H9 (cell line): ENCODE measurements at regions not wholly inside any gene's neighbourhood (a gene's known extent, or its start where the extent isn't known, plus 50 kb on each side); places are given as distances from the start of the nearest gene placed in this dataset.

Source experiments
- DNase-seq: peaks from one replicate; pipeline ENCODE4 v3.0.0-alpha.2; 2017
- H2AFZ ChIP-seq: one replicate; pipeline ENCODE4 v1.6.1; 2013; ENCODE audit warnings: mild to moderate bottlenecking, low read length, control low read depth, moderate library complexity
- H2AK5ac ChIP-seq: 2 replicates; pipeline ENCODE4 v1.6.1; 2013; ENCODE audit warnings: low read length, control low read depth, mixed read lengths; ENCODE audit not compliant: insufficient read length
- H2BK120ac ChIP-seq: one replicate; pipeline ENCODE4 v1.6.1; 2013; ENCODE audit warnings: low read depth, mild to moderate bottlenecking, low read length, control low read depth, inconsistent platforms; ENCODE audit not compliant: poor library complexity, severe bottlenecking
- H2BK12ac ChIP-seq: 2 replicates; pipeline ENCODE4 v1.6.1; 2013; ENCODE audit warnings: low read length, control low read depth, mixed read lengths, low read depth; ENCODE audit not compliant: insufficient read length
- H2BK15ac ChIP-seq: 2 replicates; pipeline ENCODE4 v1.6.1; 2013; ENCODE audit warnings: low read depth, low read length, control low read depth
- H2BK20ac ChIP-seq: one replicate; pipeline ENCODE4 v1.6.1; 2013; ENCODE audit warnings: low read depth, mild to moderate bottlenecking, low read length, control low read depth, inconsistent platforms; ENCODE audit not compliant: poor library complexity, severe bottlenecking
- H2BK5ac ChIP-seq: 2 replicates; pipeline ENCODE4 v1.6.1; 2013; ENCODE audit warnings: low read length, control low read depth, mixed read lengths; ENCODE audit not compliant: insufficient read length
- H3K14ac ChIP-seq: 2 replicates; pipeline ENCODE4 v1.6.1; 2013; ENCODE audit warnings: low read length, control low read depth; ENCODE audit not compliant: insufficient read depth
- H3K18ac ChIP-seq: 2 replicates; pipeline ENCODE4 v1.6.1; 2013; ENCODE audit warnings: low read depth, mild to moderate bottlenecking, mixed read lengths, low read length, control low read depth; ENCODE audit not compliant: insufficient read length
- H3K23ac ChIP-seq: 2 replicates; pipeline ENCODE4 v1.6.1; 2013; ENCODE audit warnings: low read length, control low read depth, mixed read lengths, low read depth; ENCODE audit not compliant: insufficient read length
- H3K23me2 ChIP-seq: 2 replicates; pipeline ENCODE4 v1.6.1; 2013; ENCODE audit warnings: low read depth, mild to moderate bottlenecking, mixed read lengths, low read length, control low read depth; ENCODE audit not compliant: insufficient read length, poor library complexity, severe bottlenecking
- H3K27ac ChIP-seq: 2 replicates; pipeline ENCODE4 v1.5.1; 2013; ENCODE audit warnings: low read length, control low read depth, mixed read lengths, low read depth; ENCODE audit not compliant: insufficient read length
- H3K27me3 ChIP-seq: 2 replicates; pipeline ENCODE4 v1.6.1; 2013; ENCODE audit warnings: low read length, control low read depth, inconsistent platforms; ENCODE audit not compliant: insufficient read depth
- H3K4ac ChIP-seq: 2 replicates; pipeline ENCODE4 v1.6.1; 2013; ENCODE audit warnings: low read depth, mild to moderate bottlenecking, control low read depth, inconsistent platforms, low read length, moderate library complexity
- H3K4me1 ChIP-seq: 2 replicates; pipeline ENCODE4 v1.6.1; 2013; ENCODE audit warnings: low read length, control low read depth, inconsistent platforms; ENCODE audit not compliant: insufficient read depth
- H3K4me2 ChIP-seq: 2 replicates; pipeline ENCODE4 v1.6.1; 2013; ENCODE audit warnings: low read length, control low read depth, mixed read lengths; ENCODE audit not compliant: insufficient read length, insufficient read depth
- H3K56ac ChIP-seq: 2 replicates; pipeline ENCODE4 v1.6.1; 2013; ENCODE audit warnings: low read depth, mild to moderate bottlenecking, mixed read lengths, low read length, control low read depth; ENCODE audit not compliant: insufficient read length
- H3K79me1 ChIP-seq: 2 replicates; pipeline ENCODE4 v1.6.1; 2013; ENCODE audit warnings: low read depth, mild to moderate bottlenecking, moderate library complexity, low read length, control low read depth, inconsistent platforms; ENCODE audit not compliant: insufficient read depth, poor library complexity, severe bottlenecking
- H3K79me2 ChIP-seq: 2 replicates; pipeline ENCODE4 v1.6.1; 2013; ENCODE audit warnings: low read length, control low read depth, inconsistent platforms; ENCODE audit not compliant: insufficient read depth
- H3K9ac ChIP-seq: 2 replicates; pipeline ENCODE4 v1.6.1; 2013; ENCODE audit warnings: low read length, control low read depth, mixed read lengths; ENCODE audit not compliant: insufficient read length; ENCODE audit errors: extremely low read depth
- H3K9me3 ChIP-seq: one replicate; pipeline ENCODE4 v1.6.1; 2013; ENCODE audit warnings: low read depth, low read length, inconsistent platforms; ENCODE audit not compliant: control insufficient read depth
- H3T11ph ChIP-seq: one replicate; pipeline ENCODE4 v1.6.1; 2013; ENCODE audit warnings: mild to moderate bottlenecking, low read length, control low read depth, inconsistent platforms
- H4K20me1 ChIP-seq: one replicate; pipeline ENCODE4 v1.6.1; 2013; ENCODE audit not compliant: control insufficient read depth, insufficient read length, insufficient read depth
- H4K5ac ChIP-seq: 2 replicates; pipeline ENCODE4 v1.6.1; 2013; ENCODE audit warnings: low read depth, mild to moderate bottlenecking, mixed read lengths, low read length, control low read depth; ENCODE audit not compliant: insufficient read length
- H4K8ac ChIP-seq: replicated peaks from 2 replicates; pipeline ENCODE4 v1.6.1; 2013; ENCODE audit warnings: low read length, control low read depth, mixed read lengths, low read depth; ENCODE audit not compliant: insufficient read length
- H4K91ac ChIP-seq: 2 replicates; pipeline ENCODE4 v1.6.1; 2013; ENCODE audit warnings: low read depth, mild to moderate bottlenecking, moderate library complexity, mixed read lengths, low read length, control low read depth; ENCODE audit not compliant: insufficient read length
- H3K27ac Mint-ChIP-seq, 3 experiments: 2 replicates in 2 of 3; 3 replicates in 1 of 3; pipeline ENCODE4 v1.8.0; 2020 to 2021; ENCODE audit warnings: mixed read lengths in 3 of 3, mild to moderate bottlenecking in 1 of 3, moderate library complexity in 1 of 3
- H3K27me3 Mint-ChIP-seq: 2 replicates; pipeline ENCODE4 v1.8.0; 2021; ENCODE audit warnings: low read depth, mild to moderate bottlenecking, moderate library complexity, mixed read lengths
- H3K36me3 Mint-ChIP-seq, 3 experiments: 2 replicates in 2 of 3; 3 replicates in 1 of 3; pipeline ENCODE4 v1.8.0; 2020 to 2021; ENCODE audit warnings: low read depth in 3 of 3, mixed read lengths in 3 of 3; ENCODE audit not compliant: insufficient read depth in 1 of 3
- H3K4me1 Mint-ChIP-seq, 2 experiments: 2 replicates each; pipeline ENCODE4 v1.8.0; 2020; ENCODE audit warnings: mixed read lengths in 2 of 2
- H3K4me3 Mint-ChIP-seq, 2 experiments: 2 replicates in 1 of 2; 3 replicates in 1 of 2; pipeline ENCODE4 v1.8.0; 2020 to 2021; ENCODE audit warnings: mild to moderate bottlenecking in 2 of 2, mixed read lengths in 2 of 2, moderate library complexity in 1 of 2
- H3K9me3 Mint-ChIP-seq, 2 experiments: 2 replicates in 1 of 2; 3 replicates in 1 of 2; pipeline ENCODE4 v1.8.0; 2020; ENCODE audit warnings: mild to moderate bottlenecking in 2 of 2, mixed read lengths in 2 of 2, moderate library complexity in 1 of 2
- WGBS: extraction: QIAGEN DNeasy Blood & Tissue Kit; methylation state at CpG from one replicate; pipeline ENCODE4 v1.1.7; 2013; ENCODE audit warnings: missing lambda C conversion rate, low lambda C conversion rate, mixed read lengths; ENCODE audit not compliant: insufficient read length; ENCODE audit errors: extremely low coverage; 5-methylcytosine and 5-hydroxymethylcytosine counted together
- TF ChIP-seq, protein P1 (sequence below): fragments of 200-600 bp; sonication (generic); conservative IDR thresholded peaks from 3 replicates; pipeline ENCODE4 v1.8.0; 2021; ENCODE audit warnings: antibody characterized with exemption, mild to moderate bottlenecking

- no peaks in the 10 kb centered on the region for H4K20me1 ChIP-seq
- no peak overlapping the region for H4K8ac ChIP-seq
- no peak overlapping the region for H3T11ph ChIP-seq
- peaks cover 0 to 16% (median 7%) of the 10 kb centered on the region in 3 experiments; a peak in 3 of 7 replicates for H3K36me3 Mint-ChIP-seq
- no peak overlapping the region for H3K4ac ChIP-seq
- H4K5ac ChIP-seq = no peak overlapping the region
- no peak overlapping the region for H3K14ac ChIP-seq
- no peaks in the 10 kb centered on the region for H3K79me1 ChIP-seq
- H2BK5ac ChIP-seq = no peak overlapping the region
- H2BK120ac ChIP-seq = no peak overlapping the region
- H3K9ac ChIP-seq = no peak overlapping the region
- no peak overlapping the region for H2AFZ ChIP-seq
- peak; percentile 18 for DNase-seq
- H3K27ac ChIP-seq = no peak overlapping the region
- no CpG with 5 or more reads among the region's 21 CpGs for WGBS
- H3K4me2 ChIP-seq = no peak overlapping the region
- TF ChIP-seq, protein P1, sequence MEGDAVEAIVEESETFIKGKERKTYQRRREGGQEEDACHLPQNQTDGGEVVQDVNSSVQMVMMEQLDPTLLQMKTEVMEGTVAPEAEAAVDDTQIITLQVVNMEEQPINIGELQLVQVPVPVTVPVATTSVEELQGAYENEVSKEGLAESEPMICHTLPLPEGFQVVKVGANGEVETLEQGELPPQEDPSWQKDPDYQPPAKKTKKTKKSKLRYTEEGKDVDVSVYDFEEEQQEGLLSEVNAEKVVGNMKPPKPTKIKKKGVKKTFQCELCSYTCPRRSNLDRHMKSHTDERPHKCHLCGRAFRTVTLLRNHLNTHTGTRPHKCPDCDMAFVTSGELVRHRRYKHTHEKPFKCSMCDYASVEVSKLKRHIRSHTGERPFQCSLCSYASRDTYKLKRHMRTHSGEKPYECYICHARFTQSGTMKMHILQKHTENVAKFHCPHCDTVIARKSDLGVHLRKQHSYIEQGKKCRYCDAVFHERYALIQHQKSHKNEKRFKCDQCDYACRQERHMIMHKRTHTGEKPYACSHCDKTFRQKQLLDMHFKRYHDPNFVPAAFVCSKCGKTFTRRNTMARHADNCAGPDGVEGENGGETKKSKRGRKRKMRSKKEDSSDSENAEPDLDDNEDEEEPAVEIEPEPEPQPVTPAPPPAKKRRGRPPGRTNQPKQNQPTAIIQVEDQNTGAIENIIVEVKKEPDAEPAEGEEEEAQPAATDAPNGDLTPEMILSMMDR = no peak
- no peak overlapping the region for H2BK20ac ChIP-seq
- H3K27me3 Mint-ChIP-seq = peaks cover 14% of the 10 kb centered on the region
- H3K4me1 ChIP-seq = no peaks in the 10 kb centered on the region
- H3K4me1 Mint-ChIP-seq = peaks cover 8 to 14% of the 10 kb centered on the region in 2 experiments; a peak in 2 of 4 replicates
- no peak overlapping the region for H3K56ac ChIP-seq
- H3K9me3 ChIP-seq = no peaks in the 10 kb centered on the region
- H2BK15ac ChIP-seq = no peak overlapping the region
- H3K27me3 ChIP-seq = no peaks in the 10 kb centered on the region
- no peak overlapping the region for H3K18ac ChIP-seq
- H3K23me2 ChIP-seq = no peaks in the 10 kb centered on the region
- no peak overlapping the region for H2BK12ac ChIP-seq
- H3K79me2 ChIP-seq = no peaks in the 10 kb centered on the region
- H3K9me3 Mint-ChIP-seq = peaks cover 22 to 24% of the 10 kb centered on the region in 2 experiments
- H3K23ac ChIP-seq = no peak overlapping the region
- no peak overlapping the region for H3K4me3 Mint-ChIP-seq
- H4K91ac ChIP-seq = no peak overlapping the region
- no peak overlapping the region for H2AK5ac ChIP-seq
- H3K27ac Mint-ChIP-seq = peak overlapping the region in 1 of 3 experiments; percentile 53; a peak in 3 of 7 replicates
These were observed 173.5 kb downstream of the DLL1 start for GRCh38 chr6:170117111-170117972.
